CD4-positive, alpha-beta T cell treated with Interleukin-4 for 4 hours (primary cell): ENCODE measurements at regions not wholly inside any gene's neighbourhood (a gene's known extent, or its start where the extent isn't known, plus 50 kb on each side); places are given as distances from the start of the nearest gene placed in this dataset.

Source experiments
- DNase-seq: peaks from one replicate; pipeline ENCODE4 v3.0.0-alpha.2; 2020

- no peak for DNase-seq
Observed at GRCh38 chrX:4197971-4198370, 484.5 kb upstream of the PRKX start.

- DNase-seq = no peak
Observed at GRCh38 chrX:4193500-4194155, 480.2 kb upstream of the PRKX start.

- no peak for DNase-seq
Observed at GRCh38 chrX:4186331-4186730, 472.9 kb upstream of the PRKX start.

- no peak for DNase-seq
Observed at GRCh38 chrX:4185086-4185485, 471.6 kb upstream of the PRKX start.

GRCh38 chrX:4182408-4182806, 469.0 kb upstream of the PRKX start:
- no peak for DNase-seq

GRCh38 chrX:4181782-4182407, 468.4 kb upstream of the PRKX start:
- DNase-seq = no peak

- DNase-seq = no peak
Observed at GRCh38 chrX:4179031-4179430, 465.6 kb upstream of the PRKX start.

- DNase-seq = no peak
Observed at GRCh38 chrX:4175221-4175620, 461.8 kb upstream of the PRKX start.

- DNase-seq = no peak
Observed at GRCh38 chrX:4173743-4174142, 460.3 kb upstream of the PRKX start.

GRCh38 chrX:4151798-4152197, 438.3 kb upstream of the PRKX start:
- no peak for DNase-seq

- DNase-seq = no peak
Observed at GRCh38 chrX:4150259-4150658, 436.8 kb upstream of the PRKX start.

- no peak for DNase-seq
Observed at GRCh38 chrX:4129626-4130025, 416.2 kb upstream of the PRKX start.

- DNase-seq = no peak
Observed at GRCh38 chrX:4118666-4119530, 405.4 kb upstream of the PRKX start.

GRCh38 chrX:4110964-4111363, 397.5 kb upstream of the PRKX start:
- DNase-seq = no peak

- DNase-seq = no peak
Observed at GRCh38 chrX:4094926-4095325, 381.5 kb upstream of the PRKX start.

GRCh38 chrX:4091046-4091760, 377.8 kb upstream of the PRKX start:
- no peak for DNase-seq

- DNase-seq = no peak
Observed at GRCh38 chrX:4059893-4060292, 346.4 kb upstream of the PRKX start.

- DNase-seq = no peak
Observed at GRCh38 chrX:4043951-4044350, 330.5 kb upstream of the PRKX start.

- no peak for DNase-seq
Observed at GRCh38 chrX:4035874-4036273, 322.4 kb upstream of the PRKX start.

- DNase-seq = no peak
Observed at GRCh38 chrX:4028151-4028550, 314.7 kb upstream of the PRKX start.

GRCh38 chrX:4005281-4005680, 291.8 kb upstream of the PRKX start:
- no peak for DNase-seq

- no peak for DNase-seq
Observed at GRCh38 chrX:4004822-4005221, 291.4 kb upstream of the PRKX start.

- no peak for DNase-seq
Observed at GRCh38 chrX:3994315-3994714, 280.9 kb upstream of the PRKX start.
